ENCODE measurements at regions not wholly inside any gene's neighbourhood (a gene's known extent, or its start where the extent isn't known, plus 50 kb on each side); places are given as distances from the start of the nearest gene placed in this dataset.

DNA sequence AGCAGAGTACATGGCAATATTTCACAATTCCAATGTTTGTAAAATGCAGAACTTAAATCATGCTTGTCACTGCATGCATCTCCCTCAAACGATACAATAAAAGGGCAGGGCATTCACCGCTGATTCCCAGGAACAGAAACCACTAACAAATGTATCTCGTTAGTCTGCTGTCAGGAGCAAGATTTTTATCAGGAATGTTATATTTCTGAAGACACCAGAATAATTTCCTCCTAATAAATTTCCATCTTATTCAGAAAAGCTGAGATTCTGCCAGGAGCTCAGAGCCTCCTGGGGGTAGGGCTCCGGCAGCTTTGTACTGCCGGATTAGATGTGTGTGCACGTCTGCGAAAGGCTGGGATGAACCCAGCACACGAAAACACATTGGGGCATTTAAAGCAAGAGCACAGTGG lies 54.0 kb upstream of the LDB2 start:
- Histone ChIP-seq H3K4me3 (ENCODE audit: severe bottlenecking) (no peak overlapping the region), H3K4me1 (ENCODE audit: insufficient read depth, poor library complexity, severe bottlenecking) (no peaks in the 10 kb centered on the region), H3K9me3 (ENCODE audit: severe bottlenecking) (no peaks in the 10 kb centered on the region), H3K36me3 (ENCODE audit: low read depth) (no peaks in the 10 kb centered on the region), H3K27ac (ENCODE audit: poor library complexity, severe bottlenecking) (no peak overlapping the region), H3K27me3 (ENCODE audit: insufficient read depth, poor library complexity, severe bottlenecking) (no peaks in the 10 kb centered on the region)
- TF ChIP-seq, protein P1, sequence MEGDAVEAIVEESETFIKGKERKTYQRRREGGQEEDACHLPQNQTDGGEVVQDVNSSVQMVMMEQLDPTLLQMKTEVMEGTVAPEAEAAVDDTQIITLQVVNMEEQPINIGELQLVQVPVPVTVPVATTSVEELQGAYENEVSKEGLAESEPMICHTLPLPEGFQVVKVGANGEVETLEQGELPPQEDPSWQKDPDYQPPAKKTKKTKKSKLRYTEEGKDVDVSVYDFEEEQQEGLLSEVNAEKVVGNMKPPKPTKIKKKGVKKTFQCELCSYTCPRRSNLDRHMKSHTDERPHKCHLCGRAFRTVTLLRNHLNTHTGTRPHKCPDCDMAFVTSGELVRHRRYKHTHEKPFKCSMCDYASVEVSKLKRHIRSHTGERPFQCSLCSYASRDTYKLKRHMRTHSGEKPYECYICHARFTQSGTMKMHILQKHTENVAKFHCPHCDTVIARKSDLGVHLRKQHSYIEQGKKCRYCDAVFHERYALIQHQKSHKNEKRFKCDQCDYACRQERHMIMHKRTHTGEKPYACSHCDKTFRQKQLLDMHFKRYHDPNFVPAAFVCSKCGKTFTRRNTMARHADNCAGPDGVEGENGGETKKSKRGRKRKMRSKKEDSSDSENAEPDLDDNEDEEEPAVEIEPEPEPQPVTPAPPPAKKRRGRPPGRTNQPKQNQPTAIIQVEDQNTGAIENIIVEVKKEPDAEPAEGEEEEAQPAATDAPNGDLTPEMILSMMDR (IDR thresholded peaks at IDR 0.05; ENCODE audit: poor library complexity, severe bottlenecking), result no peak
- ATAC-seq (ENCODE audit: low read depth), result no peak
- no peak for DNase-seq (ENCODE audit: low spot score)

Measured in RWPE2 (cell line).